ENCODE measurements at regions not wholly inside any gene's neighbourhood (a gene's known extent, or its start where the extent isn't known, plus 50 kb on each side); places are given as distances from the start of the nearest gene placed in this dataset.

DNA sequence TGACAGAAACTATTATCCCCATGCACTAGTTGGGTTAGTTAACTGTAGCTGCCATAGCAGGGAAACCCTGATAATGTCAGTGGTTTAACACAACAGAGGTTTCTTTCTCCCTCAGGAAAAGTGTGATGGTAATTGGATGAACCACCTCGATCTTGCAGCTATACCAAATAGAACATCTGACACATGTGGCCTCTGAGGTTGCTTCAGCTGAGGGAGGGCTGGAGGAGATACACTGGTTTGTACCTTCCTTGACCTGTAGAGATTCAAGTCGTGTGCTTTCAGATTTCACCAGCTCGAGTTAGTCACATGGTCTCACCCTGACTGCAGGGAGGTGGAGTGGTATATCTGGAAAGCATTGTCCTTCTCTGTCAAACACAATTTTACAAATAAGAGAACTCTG is 147.2 kb upstream of the SFRP2 start:
- CTCF ChIA-PET = interaction anchor here (1.1 kb wide), 1 partner anchor 14 kb away, joined by 4 read pairs; no protein-coding TSS in a partner anchor
- DNase-seq = no peak
- Mint-ChIP-seq H3K9me3 (no peaks in the 10 kb centered on the region), H3K4me1 (ENCODE audit: low read depth) (no peaks in the 10 kb centered on the region), H3K36me3 (ENCODE audit: low read depth) (no peaks in the 10 kb centered on the region), H3K27ac (no peak overlapping the region), H3K27me3 (ENCODE audit: low read depth) (peaks cover 29% of the 10 kb centered on the region), H3K4me3 (no peak overlapping the region)
- intact Hi-C loops (cut with micrococcal nuclease) = no loop called here

GRCh38 chr4:153934688-153935017 is 145.8 kb upstream of the SFRP2 start:
- DNase-seq = no peak
- no peak overlapping the region for H3K27ac Mint-ChIP-seq
- H3K4me3 Mint-ChIP-seq = no peak overlapping the region
- CTCF ChIA-PET = no interaction called here
- H3K9me3 Mint-ChIP-seq = no peaks in the 10 kb centered on the region
- H3K27me3 Mint-ChIP-seq (ENCODE audit: low read depth) = peaks cover 23% of the 10 kb centered on the region
- no peaks in the 10 kb centered on the region for H3K36me3 Mint-ChIP-seq (ENCODE audit: low read depth)
- intact Hi-C loops (cut with micrococcal nuclease) = no loop called here
- H3K4me1 Mint-ChIP-seq (ENCODE audit: low read depth) = no peaks in the 10 kb centered on the region

DNA sequence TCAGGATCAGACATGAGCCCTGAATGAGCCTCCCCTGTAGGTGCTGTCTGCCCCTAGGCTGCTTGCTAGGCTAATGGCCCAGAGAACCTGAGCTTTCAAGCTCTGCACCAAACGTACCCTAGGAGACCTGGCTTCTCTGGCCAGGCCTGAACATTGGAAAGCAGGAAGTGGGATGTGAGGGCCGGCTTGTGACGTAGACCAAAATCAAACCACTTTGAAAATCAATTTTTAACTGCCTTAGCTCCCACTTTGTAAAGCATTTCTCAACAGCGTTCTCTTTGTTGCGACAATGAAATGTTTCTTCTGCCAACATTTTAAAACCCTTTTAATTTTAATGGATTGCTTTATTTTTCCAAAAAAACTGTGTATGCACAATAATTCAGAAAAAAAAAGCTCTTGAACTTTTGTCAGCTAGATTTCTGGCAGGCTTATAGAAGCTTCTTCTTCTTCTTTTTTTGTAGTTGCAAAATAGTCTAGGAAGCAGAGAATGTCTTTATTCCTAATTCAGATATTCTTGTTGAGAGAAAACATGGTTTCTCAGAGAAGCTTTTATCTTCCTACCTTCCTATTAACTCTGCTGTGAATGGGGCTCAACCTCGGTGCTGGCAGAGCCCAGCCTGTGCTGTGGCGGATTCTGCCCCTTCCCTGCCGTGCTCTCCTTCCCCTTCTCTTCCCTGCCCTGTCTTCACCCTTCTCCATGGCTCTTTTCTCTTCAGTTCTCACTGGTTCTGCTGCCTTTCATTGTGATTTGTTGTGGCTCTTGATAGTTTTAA is 145.2 kb upstream of the SFRP2 start:
- Mint-ChIP-seq H3K9me3 (no peaks in the 10 kb centered on the region), H3K27ac (no peak overlapping the region), H3K4me3 (no peak overlapping the region), H3K36me3 (ENCODE audit: low read depth) (no peaks in the 10 kb centered on the region), H3K4me1 (ENCODE audit: low read depth) (no peaks in the 10 kb centered on the region), H3K27me3 (ENCODE audit: low read depth) (peaks cover 23% of the 10 kb centered on the region)
- DNase-seq = no peak
- CTCF ChIA-PET = no interaction called here
- intact Hi-C loops (cut with micrococcal nuclease) = no loop called here

- H3K27me3 Mint-ChIP-seq (ENCODE audit: low read depth) = peaks cover 18% of the 10 kb centered on the region
- intact Hi-C loops (cut with micrococcal nuclease) = loop anchor here (2.0 kb wide), 1 partner anchor 51 kb away; no protein-coding TSS in a partner anchor
- CTCF ChIA-PET = no interaction called here
- no peaks in the 10 kb centered on the region for H3K9me3 Mint-ChIP-seq
- no peak for DNase-seq
- H3K4me1 Mint-ChIP-seq (ENCODE audit: low read depth) = no peaks in the 10 kb centered on the region
- no peak overlapping the region for H3K4me3 Mint-ChIP-seq
- H3K27ac Mint-ChIP-seq = no peak overlapping the region
- H3K36me3 Mint-ChIP-seq (ENCODE audit: low read depth) = no peaks in the 10 kb centered on the region
These were observed 142.9 kb upstream of the SFRP2 start for GRCh38 chr4:153931804-153932203.

DNA sequence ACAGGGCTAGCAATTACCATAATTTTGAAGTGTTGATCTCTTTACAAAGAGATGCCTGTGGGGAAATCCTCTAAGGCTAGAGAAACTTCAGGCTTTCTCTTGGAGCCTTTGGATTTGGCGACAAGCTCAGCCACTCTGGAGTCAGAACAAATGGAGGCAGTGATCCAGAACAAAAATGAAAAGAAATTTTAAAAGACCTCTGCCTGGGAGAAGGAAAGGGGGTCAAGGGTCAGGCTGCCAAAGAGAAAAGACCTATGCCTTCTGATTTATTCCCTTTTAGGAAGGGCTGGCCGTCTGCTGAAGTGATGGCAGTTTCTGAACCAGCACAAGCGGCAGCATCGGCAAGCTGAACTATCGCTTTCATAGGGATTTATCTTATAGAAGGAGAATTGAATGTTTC is 140.8 kb upstream of the SFRP2 start:
- Mint-ChIP-seq H3K27me3 (ENCODE audit: low read depth) (peaks cover 15% of the 10 kb centered on the region), H3K4me1 (ENCODE audit: low read depth) (no peaks in the 10 kb centered on the region), H3K36me3 (ENCODE audit: low read depth) (no peaks in the 10 kb centered on the region), H3K9me3 (no peaks in the 10 kb centered on the region), H3K27ac (no peak overlapping the region), H3K4me3 (no peak overlapping the region)
- intact Hi-C loops (cut with micrococcal nuclease) = loop anchor here (2.0 kb wide), 1 partner anchor 53 kb away; no protein-coding TSS in a partner anchor
- CTCF ChIA-PET = no interaction called here
- no peak for DNase-seq

DNA sequence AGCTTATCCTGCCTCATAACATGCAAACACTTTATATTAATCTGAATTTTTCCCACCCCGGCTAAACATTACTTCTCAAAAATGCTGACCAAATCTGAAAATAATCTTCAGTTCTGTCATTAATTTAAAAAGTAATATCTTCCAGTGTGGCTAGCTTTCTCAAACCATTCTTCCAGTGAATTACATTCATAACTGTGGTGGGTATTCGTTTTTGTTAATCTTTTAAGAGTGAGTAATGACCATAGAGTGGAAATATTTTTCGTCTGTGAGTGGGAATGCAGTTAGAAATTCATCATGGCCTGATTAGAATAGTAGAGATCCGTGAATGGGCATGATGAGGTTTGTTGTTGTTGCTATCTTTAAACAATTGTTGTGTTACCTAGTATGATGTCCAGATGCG is 138.6 kb upstream of the SFRP2 start:
- no peak for DNase-seq
- CTCF ChIA-PET = no interaction called here
- Mint-ChIP-seq H3K4me3 (no peak overlapping the region), H3K27me3 (ENCODE audit: low read depth) (peaks cover 7% of the 10 kb centered on the region), H3K27ac (no peak overlapping the region), H3K4me1 (ENCODE audit: low read depth) (no peaks in the 10 kb centered on the region), H3K36me3 (ENCODE audit: low read depth) (no peaks in the 10 kb centered on the region), H3K9me3 (no peaks in the 10 kb centered on the region)
- intact Hi-C loops (cut with micrococcal nuclease) = no loop called here

GRCh38 chr4:153922148-153922547 is 133.3 kb upstream of the SFRP2 start:
- CTCF ChIA-PET = interaction anchor here (0.9 kb wide), 1 partner anchor 13 kb away, joined by 4 read pairs; no protein-coding TSS in a partner anchor
- no peaks in the 10 kb centered on the region for H3K36me3 Mint-ChIP-seq (ENCODE audit: low read depth)
- DNase-seq = no peak
- peaks cover 2% of the 10 kb centered on the region for H3K4me1 Mint-ChIP-seq (ENCODE audit: low read depth)
- peaks cover 5% of the 10 kb centered on the region for H3K27me3 Mint-ChIP-seq (ENCODE audit: low read depth)
- no peaks in the 10 kb centered on the region for H3K9me3 Mint-ChIP-seq
- no peak overlapping the region for H3K27ac Mint-ChIP-seq
- intact Hi-C loops (cut with micrococcal nuclease) = no loop called here
- no peak overlapping the region for H3K4me3 Mint-ChIP-seq

- Mint-ChIP-seq H3K36me3 (ENCODE audit: low read depth) (no peaks in the 10 kb centered on the region), H3K27me3 (ENCODE audit: low read depth) (peaks cover 5% of the 10 kb centered on the region), H3K27ac (no peak overlapping the region), H3K4me1 (ENCODE audit: low read depth) (peaks cover 16% of the 10 kb centered on the region), H3K4me3 (no peak overlapping the region), H3K9me3 (no peaks in the 10 kb centered on the region)
- intact Hi-C loops (cut with micrococcal nuclease) = loop anchor here (5.0 to 10.0 kb wide), 2 partner anchors 127 to 155 kb away; no protein-coding TSS in a partner anchor
- CTCF ChIA-PET = no interaction called here
- DNase-seq = no peak
These were observed 130.8 kb upstream of the SFRP2 start for GRCh38 chr4:153919667-153920066.

- no peaks in the 10 kb centered on the region for H3K9me3 Mint-ChIP-seq
- H3K4me1 Mint-ChIP-seq (ENCODE audit: low read depth) = peaks cover 16% of the 10 kb centered on the region
- peak overlapping the region; percentile 9 for H3K27ac Mint-ChIP-seq
- intact Hi-C loops (cut with micrococcal nuclease) = loop anchor here (1.0 to 10.0 kb wide), 7 partner anchors 27 to 757 kb away; no protein-coding TSS in a partner anchor
- no peaks in the 10 kb centered on the region for H3K36me3 Mint-ChIP-seq (ENCODE audit: low read depth)
- CTCF ChIA-PET = interaction anchor here (0.6 kb wide), 1 partner anchor 1450 kb away, joined by 3 read pairs; no protein-coding TSS in a partner anchor
- DNase-seq = peak; percentile 66
- no peak overlapping the region for H3K4me3 Mint-ChIP-seq
- peaks cover 16% of the 10 kb centered on the region for H3K27me3 Mint-ChIP-seq (ENCODE audit: low read depth)
These were observed 127.4 kb upstream of the SFRP2 start for GRCh38 chr4:153916273-153916755.

- CTCF ChIA-PET = no interaction called here
- no peak for DNase-seq
- peaks cover 16% of the 10 kb centered on the region for H3K4me1 Mint-ChIP-seq (ENCODE audit: low read depth)
- no peak overlapping the region for H3K27ac Mint-ChIP-seq
- intact Hi-C loops (cut with micrococcal nuclease) = loop anchor here (10.0 kb wide), 1 partner anchor 162 kb away; no protein-coding TSS in a partner anchor
- H3K27me3 Mint-ChIP-seq (ENCODE audit: low read depth) = peaks cover 16% of the 10 kb centered on the region
- no peak overlapping the region for H3K4me3 Mint-ChIP-seq
- no peaks in the 10 kb centered on the region for H3K9me3 Mint-ChIP-seq
- no peaks in the 10 kb centered on the region for H3K36me3 Mint-ChIP-seq (ENCODE audit: low read depth)
These were observed 123.4 kb upstream of the SFRP2 start for GRCh38 chr4:153912301-153912700.

DNA sequence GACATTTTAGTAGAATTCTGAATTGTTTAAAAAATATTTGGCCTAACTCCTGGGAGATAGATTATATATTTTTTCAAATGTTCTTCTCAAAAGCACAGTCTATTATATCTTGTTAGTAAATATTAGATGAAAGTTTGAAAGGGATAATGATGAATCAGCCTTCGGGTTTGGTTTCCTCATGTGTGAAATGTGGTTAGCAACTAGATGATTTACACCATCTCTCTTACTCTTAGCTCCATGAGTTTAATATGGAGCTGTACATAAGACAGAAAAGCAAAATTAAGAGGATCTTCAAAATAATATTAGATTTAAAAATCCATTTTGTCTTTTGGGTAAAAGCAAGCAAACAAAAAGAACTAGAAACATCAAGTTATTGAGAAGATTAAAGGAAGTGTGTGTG is 120.8 kb upstream of the SFRP2 start:
- intact Hi-C loops (cut with micrococcal nuclease) = loop anchor here (10.0 kb wide), 1 partner anchor 165 kb away; no protein-coding TSS in a partner anchor
- H3K4me1 Mint-ChIP-seq (ENCODE audit: low read depth) = no peaks in the 10 kb centered on the region
- H3K4me3 Mint-ChIP-seq = no peak overlapping the region
- no peak for DNase-seq
- peaks cover 18% of the 10 kb centered on the region for H3K27me3 Mint-ChIP-seq (ENCODE audit: low read depth)
- no peak overlapping the region for H3K27ac Mint-ChIP-seq
- no peaks in the 10 kb centered on the region for H3K9me3 Mint-ChIP-seq
- CTCF ChIA-PET = interaction anchor here (0.6 to 1.3 kb wide), 3 partner anchors 123 to 628 kb away, joined by 3 to 4 read pairs (median 3); no protein-coding TSS in a partner anchor
- no peaks in the 10 kb centered on the region for H3K36me3 Mint-ChIP-seq (ENCODE audit: low read depth)

- Mint-ChIP-seq H3K4me1 (ENCODE audit: low read depth) (no peaks in the 10 kb centered on the region), H3K36me3 (ENCODE audit: low read depth) (no peaks in the 10 kb centered on the region), H3K9me3 (no peaks in the 10 kb centered on the region), H3K4me3 (no peak overlapping the region), H3K27ac (no peak overlapping the region), H3K27me3 (ENCODE audit: low read depth) (peaks cover 6% of the 10 kb centered on the region)
- intact Hi-C loops (cut with micrococcal nuclease) = no loop called here
- CTCF ChIA-PET = no interaction called here
- DNase-seq = no peak
These were observed 117.3 kb upstream of the SFRP2 start for GRCh38 chr4:153906231-153906630.

DNA sequence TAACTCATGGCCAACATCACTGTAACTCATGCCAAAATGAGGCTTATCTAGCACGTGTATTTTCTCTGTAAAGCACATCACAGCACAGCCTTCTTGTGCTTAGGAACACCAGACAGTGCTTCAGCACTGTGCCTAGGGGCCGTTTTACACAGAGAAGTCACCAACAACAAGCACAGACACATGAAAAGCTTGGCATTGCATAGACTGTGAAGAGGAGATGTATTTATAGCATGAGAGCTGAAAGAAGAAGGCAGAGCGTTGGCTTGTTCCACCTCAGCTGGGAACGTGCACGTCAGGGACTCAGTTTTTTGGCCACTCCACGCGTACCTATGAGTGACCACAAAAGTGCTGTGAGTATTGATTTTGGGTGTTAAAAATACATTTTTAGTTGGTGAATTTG is 116.3 kb upstream of the SFRP2 start:
- no peaks in the 10 kb centered on the region for H3K4me1 Mint-ChIP-seq (ENCODE audit: low read depth)
- no peak overlapping the region for H3K27ac Mint-ChIP-seq
- intact Hi-C loops (cut with micrococcal nuclease) = no loop called here
- DNase-seq = no peak
- CTCF ChIA-PET = no interaction called here
- no peak overlapping the region for H3K4me3 Mint-ChIP-seq
- H3K9me3 Mint-ChIP-seq = no peaks in the 10 kb centered on the region
- no peaks in the 10 kb centered on the region for H3K36me3 Mint-ChIP-seq (ENCODE audit: low read depth)
- H3K27me3 Mint-ChIP-seq (ENCODE audit: low read depth) = peaks cover 3% of the 10 kb centered on the region

All from activated naive CD4-positive, alpha-beta T cell treated with anti-CD3 and anti-CD28 coated beads for 36 hours (primary cell).